Gastroesophageal sphincter (tissue), 3 donors: ENCODE measurements at regions not wholly inside any gene's neighbourhood (a gene's known extent, or its start where the extent isn't known, plus 50 kb on each side); places are given as distances from the start of the nearest gene placed in this dataset.

Experiments used
- CTCF ChIP-seq, 4 experiments: fragments of 200-600 bp in 2 of 4; fragments of 450-650 bp in 2 of 4; sonication (generic) in 1 of 4; IDR thresholded peaks; one replicate each; pipeline ENCODE4 v1.5.1; 2017 to 2019; ENCODE audit warnings: antibody characterized with exemption in 4 of 4, mild to moderate bottlenecking in 2 of 4, moderate library complexity in 2 of 4
- EP300 ChIP-seq: sonication (generic); formaldehyde crosslinking; IDR thresholded peaks from one replicate; pipeline ENCODE4 v1.6.1; 2017; ENCODE audit warnings: antibody characterized with exemption, mild to moderate bottlenecking
- POLR2A ChIP-seq, 2 donors: fragments of 450-650 bp; IDR thresholded peaks; one replicate each; pipeline ENCODE4 v1.6.1; 2017; ENCODE audit warnings: antibody characterized with exemption in 2 of 2, mild to moderate bottlenecking in 2 of 2, moderate library complexity in 1 of 2

GRCh38 chr5:164578911-164579310 is 1073.5 kb downstream of the MAT2B start:
- no peak for TF ChIP-seq POLR2A (IDR thresholded peaks at IDR 0.05)
- no peak for TF ChIP-seq CTCF (IDR thresholded peaks at IDR 0.05)
- TF ChIP-seq EP300: no peak
